BE2C (cell line): ENCODE measurements at regions not wholly inside any gene's neighbourhood (a gene's known extent, or its start where the extent isn't known, plus 50 kb on each side); places are given as distances from the start of the nearest gene placed in this dataset.

Source experiments
- DNase-seq: peaks from one replicate; pipeline ENCODE4 v3.0.0-alpha.2; 2020
- H3K27me3 ChIP-seq: fragments of 250-450 bp; sonication (Bioruptor Pico); 2 replicates; pipeline ENCODE4 v1.5.1; 2020; ENCODE audit warnings: mild to moderate bottlenecking
- H3K36me3 ChIP-seq: fragments of 250-450 bp; sonication (Bioruptor Pico); 2 replicates; pipeline ENCODE4 v1.5.1; 2020; ENCODE audit warnings: mild to moderate bottlenecking
- H3K4me1 ChIP-seq: fragments of 250-450 bp; sonication (Bioruptor Pico); 2 replicates; pipeline ENCODE4 v1.5.1; 2020
- H3K4me3 ChIP-seq: 2 replicates; pipeline ENCODE4 v1.5.1; 2011; ENCODE audit warnings: low read depth, low read length
- H3K9me3 ChIP-seq: fragments of 250-450 bp; sonication (Bioruptor Pico); 2 replicates; pipeline ENCODE4 v1.5.1; 2020
- CTCF ChIP-seq: IDR thresholded peaks from 2 replicates; pipeline ENCODE4 v1.5.1; 2012; ENCODE audit warnings: mild to moderate bottlenecking, low read depth, low read length

GRCh38 chr22:34161431-34162123, 241.3 kb upstream of the LARGE1 start:
- no peaks in the 10 kb centered on the region for H3K4me1 ChIP-seq
- H3K9me3 ChIP-seq: no peaks in the 10 kb centered on the region
- no peak for TF ChIP-seq CTCF
- no peak overlapping the region for H3K4me3 ChIP-seq
- no peaks in the 10 kb centered on the region for H3K27me3 ChIP-seq
- no peaks in the 10 kb centered on the region for H3K36me3 ChIP-seq
- no peak for DNase-seq

GRCh38 chr22:34198976-34199375, 278.7 kb upstream of the LARGE1 start:
- no peak for DNase-seq
- H3K9me3 ChIP-seq: no peaks in the 10 kb centered on the region; the same call in none of the 2 replicates
- no peaks in the 10 kb centered on the region for H3K27me3 ChIP-seq
- no peak for TF ChIP-seq CTCF
- no peak overlapping the region for H3K4me3 ChIP-seq
- no peaks in the 10 kb centered on the region for H3K36me3 ChIP-seq
- H3K4me1 ChIP-seq: no peaks in the 10 kb centered on the region

- no peak for DNase-seq
- H3K36me3 ChIP-seq: no peaks in the 10 kb centered on the region
- 0 out of 2 replicates have a peak, but pooled peaks cover 2% of the 10 kb centered on the region for H3K9me3 ChIP-seq
- H3K27me3 ChIP-seq: no peaks in the 10 kb centered on the region
- no peak for TF ChIP-seq CTCF
- H3K4me3 ChIP-seq: no peak overlapping the region
- no peaks in the 10 kb centered on the region for H3K4me1 ChIP-seq
Observed at GRCh38 chr22:34210301-34210700, 290.0 kb upstream of the LARGE1 start.

- no peak for DNase-seq
- Histone ChIP-seq H3K4me3 (no peak overlapping the region), H3K27me3 (no peaks in the 10 kb centered on the region), H3K4me1 (no peaks in the 10 kb centered on the region), H3K9me3 (0 out of 2 replicates have a peak, but pooled peaks cover 5% of the 10 kb centered on the region), H3K36me3 (no peaks in the 10 kb centered on the region)
- no peak for TF ChIP-seq CTCF
Observed at GRCh38 chr22:34214372-34214771, 294.1 kb upstream of the LARGE1 start.

DNA sequence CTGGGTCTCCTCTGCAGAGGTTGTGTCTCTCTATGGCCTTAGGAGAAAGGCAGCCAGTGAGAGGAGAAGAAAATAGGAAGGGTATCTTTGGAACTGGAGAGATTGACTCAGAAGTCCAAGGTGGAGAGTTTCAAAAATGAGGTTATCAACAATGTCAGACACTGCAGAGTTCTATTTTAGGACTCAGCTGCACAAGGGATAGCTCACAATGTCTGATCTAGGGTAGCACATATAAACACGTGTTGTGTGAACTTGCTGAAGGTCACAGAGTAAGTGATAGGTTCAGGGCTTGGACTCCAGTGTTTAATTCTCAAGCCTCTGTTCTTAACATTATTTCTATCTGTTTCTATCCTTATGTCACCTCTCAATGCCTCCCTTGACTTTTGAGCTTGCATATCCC, 305.0 kb upstream of the LARGE1 start:
- DNase-seq: no peak
- no peaks in the 10 kb centered on the region for H3K27me3 ChIP-seq
- no peaks in the 10 kb centered on the region for H3K4me1 ChIP-seq
- H3K36me3 ChIP-seq: no peaks in the 10 kb centered on the region
- no peak overlapping the region for H3K4me3 ChIP-seq
- no peak for TF ChIP-seq CTCF
- H3K9me3 ChIP-seq: no peaks in the 10 kb centered on the region

DNA sequence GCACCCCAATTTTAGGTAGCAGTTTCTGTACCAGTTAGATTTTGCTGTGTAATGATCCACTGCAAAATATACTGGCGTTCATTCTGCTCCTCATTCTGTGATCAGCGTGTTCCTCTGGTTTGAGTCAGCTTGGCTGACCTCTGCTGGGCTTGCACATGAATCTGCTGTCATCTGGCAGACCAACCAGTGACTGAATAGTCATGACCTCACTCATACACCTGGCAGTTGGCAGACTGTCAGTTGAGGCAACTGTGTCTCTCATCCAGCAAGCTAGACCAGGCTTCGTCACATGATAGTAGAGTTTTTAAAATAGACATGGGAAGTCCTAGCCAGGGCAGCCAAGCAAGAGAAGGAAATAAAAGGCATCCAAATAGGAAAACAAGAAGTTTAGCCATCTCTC, 316.3 kb upstream of the LARGE1 start:
- Histone ChIP-seq H3K4me1 (no peaks in the 10 kb centered on the region), H3K4me3 (no peak overlapping the region), H3K9me3 (no peaks in the 10 kb centered on the region; the same call in 1 of the 2 replicates), H3K36me3 (no peaks in the 10 kb centered on the region), H3K27me3 (no peaks in the 10 kb centered on the region)
- DNase-seq: no peak
- TF ChIP-seq CTCF: no peak
